Activated CD4-positive, alpha-beta T cell treated with anti-CD3 and anti-CD28 coated beads for 4 hours (primary cell): ENCODE measurements at regions not wholly inside any gene's neighbourhood (a gene's known extent, or its start where the extent isn't known, plus 50 kb on each side); places are given as distances from the start of the nearest gene placed in this dataset.

ENCODE experiments used
- DNase-seq, 2 donors: peaks; one replicate each; pipeline ENCODE4 v3.0.0-alpha.2; 2020

- DNase-seq, result no peak
Observed at GRCh38 chr21:35682904-35683549, 377.3 kb downstream of the SETD4 start.

GRCh38 chr21:35681946-35682345, 378.4 kb downstream of the SETD4 start:
- no peak for DNase-seq

GRCh38 chr21:35679076-35679475, 381.2 kb downstream of the SETD4 start:
- no peak for DNase-seq

- DNase-seq, result no peak
Observed at GRCh38 chr21:35678393-35678792, 381.9 kb downstream of the SETD4 start.

- no peak for DNase-seq
Observed at GRCh38 chr21:35677298-35677841, 383.0 kb downstream of the SETD4 start.

- DNase-seq, result no peak
Observed at GRCh38 chr21:35674895-35675470, 385.3 kb downstream of the SETD4 start.

GRCh38 chr21:35674091-35674671, 386.1 kb downstream of the SETD4 start:
- DNase-seq, result no peak

- DNase-seq, result no peak
Observed at GRCh38 chr21:35672313-35672712, 388.0 kb downstream of the SETD4 start.

- no peak for DNase-seq
Observed at GRCh38 chr21:35664683-35665082, 395.6 kb downstream of the SETD4 start.

GRCh38 chr21:35663856-35664606, 396.3 kb downstream of the SETD4 start:
- DNase-seq, result no peak

GRCh38 chr21:35658242-35658641, 402.1 kb downstream of the SETD4 start:
- DNase-seq, result no peak

GRCh38 chr21:35652872-35653271, 407.5 kb downstream of the SETD4 start:
- no peak for DNase-seq

- no peak for DNase-seq
Observed at GRCh38 chr21:35652196-35652595, 408.1 kb downstream of the SETD4 start.

- no peak for DNase-seq
Observed at GRCh38 chr21:35651196-35651595, 409.1 kb downstream of the SETD4 start.

- no peak for DNase-seq
Observed at GRCh38 chr21:35649186-35649585, 411.1 kb downstream of the SETD4 start.

GRCh38 chr21:35648512-35648911, 411.8 kb downstream of the SETD4 start:
- no peak for DNase-seq

- DNase-seq, result no peak
Observed at GRCh38 chr21:35646606-35647005, 413.7 kb downstream of the SETD4 start.

- DNase-seq, result no peak
Observed at GRCh38 chr21:35645991-35646390, 414.3 kb downstream of the SETD4 start.

- DNase-seq, result no peak
Observed at GRCh38 chr21:35644523-35644922, 415.8 kb downstream of the SETD4 start.

GRCh38 chr21:35643176-35643575, 417.1 kb downstream of the SETD4 start:
- no peak for DNase-seq

GRCh38 chr21:35641271-35642016, 418.9 kb downstream of the SETD4 start:
- no peak for DNase-seq

- DNase-seq, result no peak
Observed at GRCh38 chr21:35637431-35637830, 422.9 kb downstream of the SETD4 start.

GRCh38 chr21:35635994-35636393, 424.3 kb downstream of the SETD4 start:
- no peak for DNase-seq
